CD4-positive, alpha-beta T cell treated with Interleukin-2 at 100 ng/mL for 4 hours (primary cell): ENCODE measurements at regions not wholly inside any gene's neighbourhood (a gene's known extent, or its start where the extent isn't known, plus 50 kb on each side); places are given as distances from the start of the nearest gene placed in this dataset.

Experiments
- DNase-seq: peaks from one replicate; pipeline ENCODE4 v3.0.0-alpha.2; 2020; ENCODE audit warnings: low spot score

GRCh38 chr1:60987904-60988303, 94.5 kb upstream of the NFIA start:
- no peak for DNase-seq

GRCh38 chr1:60984062-60984799, 98.1 kb upstream of the NFIA start:
- no peak for DNase-seq

GRCh38 chr1:60983701-60984061, 98.7 kb upstream of the NFIA start:
- no peak for DNase-seq

DNA sequence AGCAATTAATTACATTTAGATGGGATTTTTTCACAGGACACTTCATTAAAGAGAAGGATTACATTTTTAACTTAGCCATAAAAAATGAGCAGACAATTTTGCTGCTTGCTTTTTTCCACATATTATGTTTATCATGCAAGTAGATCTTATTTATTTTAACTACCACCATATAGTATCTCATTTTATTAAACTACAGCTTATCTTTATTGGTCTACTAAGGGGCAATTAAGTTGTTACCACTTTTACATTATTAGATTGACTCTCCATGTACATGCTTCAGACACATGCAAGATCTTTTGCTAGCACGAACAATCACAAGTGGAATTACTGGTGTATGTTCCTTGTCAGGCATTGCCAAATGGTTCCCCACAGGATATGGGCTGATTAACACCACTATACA, 99.8 kb upstream of the NFIA start:
- no peak for DNase-seq

DNA sequence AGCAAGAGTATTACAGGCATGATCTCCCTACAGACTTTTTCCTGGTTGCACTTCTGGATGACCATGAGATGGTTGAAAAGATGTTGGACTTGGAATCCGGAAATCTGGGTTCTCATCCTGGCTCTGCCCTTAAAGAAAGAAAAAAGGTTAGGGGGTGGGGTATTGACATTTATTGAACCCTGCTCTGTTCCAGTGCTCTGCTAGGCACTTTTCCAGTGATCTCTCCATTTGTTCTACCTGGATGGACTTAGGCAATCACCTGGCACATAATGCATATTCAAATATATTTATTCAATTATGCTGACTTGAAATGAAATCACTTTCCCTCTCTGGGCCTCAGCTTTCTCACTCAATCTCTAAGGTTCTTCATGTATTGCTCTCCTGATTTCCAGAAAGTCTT, 101.0 kb upstream of the NFIA start:
- DNase-seq: no peak

GRCh38 chr1:60978421-60979357, 103.7 kb upstream of the NFIA start:
- DNase-seq: peak; percentile 13

- no peak for DNase-seq
These were observed 104.7 kb upstream of the NFIA start for GRCh38 chr1:60977661-60978060.

GRCh38 chr1:60974524-60975372, 107.6 kb upstream of the NFIA start:
- no peak for DNase-seq

DNA sequence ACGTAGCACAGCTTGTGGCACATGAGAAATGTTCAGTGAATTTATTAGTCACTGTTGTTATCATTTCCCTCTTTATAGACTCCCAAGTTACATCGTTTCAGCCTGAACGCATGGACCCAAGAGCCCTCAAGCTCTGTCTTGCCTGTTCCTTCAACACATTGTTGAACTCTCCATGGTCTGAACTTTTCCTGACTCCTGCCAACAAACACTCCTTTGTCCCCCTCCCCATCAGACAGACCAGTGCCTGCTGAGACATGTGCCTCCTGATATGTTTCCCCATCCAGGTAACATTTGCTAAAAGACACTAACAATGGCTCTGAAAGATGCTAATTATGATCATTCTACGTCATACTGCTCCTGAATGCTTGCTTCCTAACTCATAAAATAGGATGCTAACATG, 108.7 kb upstream of the NFIA start:
- DNase-seq: no peak

GRCh38 chr1:60972841-60973364, 109.5 kb upstream of the NFIA start:
- no peak for DNase-seq

- no peak for DNase-seq
These were observed 111.0 kb upstream of the NFIA start for GRCh38 chr1:60971330-60971729.

DNA sequence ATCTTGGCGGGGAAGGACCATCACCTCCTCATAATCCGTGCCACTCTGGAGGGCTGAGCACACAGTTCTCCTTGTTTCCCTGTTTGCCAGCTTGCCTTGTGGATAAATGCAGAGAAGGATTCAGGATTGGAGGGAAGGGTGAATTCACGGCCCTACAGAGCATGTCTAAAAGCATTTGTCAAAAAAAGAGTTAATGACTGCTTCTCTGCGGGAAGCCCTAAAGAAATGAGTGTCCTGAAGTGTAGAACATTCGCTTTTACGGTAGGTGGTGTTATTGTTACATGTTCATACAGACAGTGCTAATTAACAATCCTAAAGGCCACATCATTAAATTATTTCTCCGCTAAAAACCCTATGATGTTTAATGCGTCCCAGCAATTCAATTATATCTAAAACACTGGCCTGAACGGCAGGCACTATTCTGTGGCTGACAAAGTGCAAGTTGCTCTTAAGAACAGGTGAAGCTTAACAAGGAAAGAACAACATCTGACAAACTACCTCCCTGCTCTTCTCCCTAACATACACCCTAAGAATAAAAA, 112.3 kb upstream of the NFIA start:
- no peak for DNase-seq

DNA sequence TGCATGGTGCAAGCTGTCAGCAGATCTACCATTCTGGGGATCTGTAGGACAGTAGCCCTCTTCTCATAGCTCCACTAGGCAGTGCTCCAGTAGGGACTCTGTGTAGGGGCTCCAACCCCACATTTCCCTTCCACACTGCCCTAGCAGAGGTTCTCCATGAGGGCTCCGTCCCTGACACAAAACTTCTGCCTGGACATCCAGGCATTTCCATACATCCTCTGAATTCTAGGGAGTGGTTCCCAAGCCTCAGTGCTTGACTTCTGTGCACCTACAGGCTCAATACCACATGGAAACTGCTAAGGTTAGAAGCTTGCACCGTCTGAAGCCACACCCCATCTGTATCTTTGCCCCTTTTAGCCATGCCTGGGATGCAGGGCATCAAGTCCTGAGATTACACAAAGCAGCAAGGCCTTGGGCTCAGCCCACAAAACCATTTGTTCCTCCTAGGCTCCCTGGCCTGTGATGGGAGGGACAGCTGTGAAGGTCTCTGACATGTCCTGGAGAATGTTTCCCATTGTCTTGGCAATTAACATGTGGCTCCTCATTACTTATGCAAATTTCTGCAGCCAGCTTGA, 117.0 kb upstream of the NFIA start:
- DNase-seq: no peak

- no peak for DNase-seq
These were observed 119.0 kb upstream of the NFIA start for GRCh38 chr1:60963167-60963940.

DNA sequence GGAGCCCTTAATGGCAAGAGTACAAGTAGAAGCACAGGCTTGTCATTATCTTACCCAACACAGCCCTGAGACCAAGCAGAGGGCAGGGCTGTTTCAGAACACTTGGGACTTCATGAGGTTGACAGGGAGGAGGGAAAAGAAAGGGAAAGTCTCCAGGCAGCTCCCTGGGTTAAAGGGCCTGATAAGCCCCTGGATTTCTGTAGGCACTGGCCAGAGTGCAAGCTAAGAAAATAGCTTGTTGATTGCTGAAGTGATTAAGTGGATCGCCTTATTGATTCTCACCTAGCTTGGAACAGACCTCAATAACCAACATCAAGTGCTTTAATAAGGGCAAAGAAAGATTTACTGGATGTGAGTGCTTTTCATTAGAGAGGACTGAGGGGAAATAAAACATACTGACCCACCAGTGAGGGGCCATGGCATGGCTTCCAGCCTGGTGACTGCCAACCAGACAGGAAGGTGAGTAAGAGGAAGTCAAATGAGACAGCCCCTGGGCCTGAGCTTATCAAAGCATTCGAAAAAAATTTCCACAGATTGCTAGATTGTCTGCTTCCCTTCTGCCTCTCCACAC, 121.4 kb upstream of the NFIA start:
- DNase-seq: no peak

DNA sequence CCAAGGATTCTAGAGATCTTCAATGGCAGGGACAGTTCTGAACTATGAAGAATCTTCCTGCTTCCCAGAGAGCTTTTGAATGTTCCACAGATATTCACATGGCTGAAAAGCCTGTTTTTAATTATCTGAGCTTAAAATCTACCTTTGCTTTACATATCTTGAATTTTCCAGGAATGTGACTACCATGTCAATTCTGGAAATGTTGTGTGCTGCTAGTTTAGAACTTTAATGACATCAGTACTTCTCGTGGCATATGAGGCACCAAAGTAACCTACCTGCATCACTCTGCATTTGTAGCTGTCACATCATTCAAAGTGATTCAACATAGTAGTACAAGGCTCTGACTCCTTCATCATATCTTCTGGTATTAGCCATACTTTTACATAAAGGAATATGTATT, 122.7 kb upstream of the NFIA start:
- DNase-seq: no peak

DNA sequence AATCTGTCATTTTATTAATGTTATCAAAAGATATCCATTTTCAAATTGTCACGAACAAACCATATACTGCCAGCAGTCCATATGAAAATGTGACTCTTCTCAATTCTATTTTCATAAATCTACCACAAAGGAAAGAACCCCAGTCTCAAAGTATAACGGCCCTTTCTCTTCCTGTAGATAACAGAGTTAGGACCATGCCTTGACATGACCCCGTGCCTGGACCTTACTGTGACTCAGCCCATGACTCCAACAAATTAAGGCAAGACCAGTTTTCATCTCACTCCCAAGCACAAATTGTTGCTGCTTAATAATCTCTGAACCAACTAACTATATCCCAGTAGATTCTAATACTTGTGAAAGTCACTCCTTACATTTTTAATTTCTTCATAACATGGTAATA, 124.4 kb upstream of the NFIA start:
- no peak for DNase-seq

- DNase-seq: no peak
These were observed 125.8 kb upstream of the NFIA start for GRCh38 chr1:60956520-60956919.

- DNase-seq: no peak
These were observed 129.7 kb upstream of the NFIA start for GRCh38 chr1:60952612-60953111.
